Psoas muscle (tissue), 7 donors: ENCODE measurements at regions not wholly inside any gene's neighbourhood (a gene's known extent, or its start where the extent isn't known, plus 50 kb on each side); places are given as distances from the start of the nearest gene placed in this dataset.

Experiments
- ATAC-seq, 4 donors: fragments of 200-7000 bp; cut with Tn5 transposase; one replicate each; pipeline ENCODE4 v1.9.1; 2020; ENCODE audit warnings: moderate library complexity in 3 of 4, mild to moderate bottlenecking in 2 of 4
- DNase-seq, 2 donors: peaks; one replicate each; pipeline ENCODE4 v3.0.0-alpha.2; 2020
- H3K27ac ChIP-seq: fragments of 200-600 bp; one replicate; pipeline ENCODE4 v1.8.0; 2022
- H3K27me3 ChIP-seq, 3 donors: fragments of 200-600 bp in 1 of 3; one replicate each; pipeline versions ENCODE4 v1.6.1 to v1.8.0; 2013 to 2022; ENCODE audit warnings: low read length in 2 of 3, mild to moderate bottlenecking in 2 of 3, moderate library complexity in 1 of 3; ENCODE audit not compliant: insufficient read depth in 3 of 3
- H3K36me3 ChIP-seq, 2 donors: fragments of 200-600 bp in 1 of 2; one replicate each; pipeline versions ENCODE4 v1.6.1 to v1.8.0; 2013 to 2022; ENCODE audit warnings: low read depth in 1 of 2, mild to moderate bottlenecking in 1 of 2, moderate library complexity in 1 of 2; ENCODE audit not compliant: insufficient read depth in 1 of 2
- H3K4me1 ChIP-seq: fragments of 200-600 bp; one replicate; pipeline ENCODE4 v1.8.0; 2022
- H3K4me3 ChIP-seq: fragments of 200-600 bp; one replicate; pipeline ENCODE4 v1.8.0; 2022; ENCODE audit warnings: mild to moderate bottlenecking
- H3K9me3 ChIP-seq: fragments of 200-600 bp; one replicate; pipeline ENCODE4 v1.8.0; 2022
- CTCF ChIP-seq: fragments of 200-600 bp; IDR thresholded peaks from one replicate; pipeline ENCODE4 v1.8.0; 2022; ENCODE audit warnings: antibody characterized with exemption
- whole genome bisulfite sequencing, 3 donors: extraction: QIAGEN DNeasy Blood & Tissue Kit; methylation state at CpG; one replicate each; pipeline versions ENCODE4 v1.1.6 to v1.1.7; 2013; 5-methylcytosine and 5-hydroxymethylcytosine counted together
- intact Hi-C, 2 donors: fragments of 100-400 bp; cut with DNase I; formaldehyde crosslinking; loops; one replicate each; pipeline versions ENCODE4 v1.11.0 to v1.14.2; 2022
- donor health status: healthy with polysubstance abuse.
- donor health status: DM: no; HTN: no; CAD: no; lungs with moderate emphysema.
- donor health status: Bipolar disorder and iron deficiency.
- donor health status: healthy.
- donor health status: DM: yes; HTN: yes; CAD: no.
- donor health status: DM: no; HTN: no; CAD: no.
- donor health status: DM: yes; HTN: yes; CAD: no.

- H3K9me3 ChIP-seq = no peaks in the 10 kb centered on the region
- TF ChIP-seq CTCF = no peak
- H3K27me3 ChIP-seq = no peaks in the 10 kb centered on the region
- ATAC-seq = no peak
- H3K4me3 ChIP-seq = no peak overlapping the region
- DNase-seq = no peak
- intact Hi-C loops = no loop called here
- H3K36me3 ChIP-seq = no peaks in the 10 kb centered on the region
- H3K27ac ChIP-seq = no peak overlapping the region
- 84 to 90% (median 87%) methylated on average over 3 of the region's 3 CpGs for WGBS, 3 donors
- no peaks in the 10 kb centered on the region for H3K4me1 ChIP-seq
These were observed 176.5 kb upstream of the MMS22L start for GRCh38 chr6:97459535-97459934.

- WGBS, 3 donors = 71 to 86% (median 84%) methylated on average over 1 of the region's 1 CpG
- H3K4me1 ChIP-seq = no peaks in the 10 kb centered on the region
- no peak for TF ChIP-seq CTCF
- intact Hi-C loops = no loop called here
- H3K9me3 ChIP-seq = no peaks in the 10 kb centered on the region
- DNase-seq = no peak
- H3K36me3 ChIP-seq = no peaks in the 10 kb centered on the region
- ATAC-seq = no peak
- H3K4me3 ChIP-seq = no peak overlapping the region
- no peak overlapping the region for H3K27ac ChIP-seq
- H3K27me3 ChIP-seq = no peaks in the 10 kb centered on the region
These were observed 177.0 kb upstream of the MMS22L start for GRCh38 chr6:97459986-97460385.

- H3K27ac ChIP-seq = no peak overlapping the region
- H3K9me3 ChIP-seq = no peaks in the 10 kb centered on the region
- H3K36me3 ChIP-seq = no peaks in the 10 kb centered on the region
- 76 to 80% (median 77%) methylated on average over 7 of the region's 7 CpGs for WGBS, 3 donors
- H3K27me3 ChIP-seq = no peaks in the 10 kb centered on the region
- TF ChIP-seq CTCF = no peak
- intact Hi-C loops = no loop called here
- no peaks in the 10 kb centered on the region for H3K4me1 ChIP-seq
- ATAC-seq (no peak), DNase-seq (no peak)
- H3K4me3 ChIP-seq = no peak overlapping the region
These were observed 177.5 kb upstream of the MMS22L start for GRCh38 chr6:97460394-97461080.

GRCh38 chr6:97461218-97461617 lies 178.2 kb upstream of the MMS22L start:
- Histone ChIP-seq H3K27ac (no peak overlapping the region), H3K4me3 (no peak overlapping the region), H3K4me1 (no peaks in the 10 kb centered on the region), H3K9me3 (no peaks in the 10 kb centered on the region), H3K27me3 (no peaks in the 10 kb centered on the region), H3K36me3 (no peaks in the 10 kb centered on the region)
- intact Hi-C loops = no loop called here
- TF ChIP-seq CTCF = no peak
- ATAC-seq (no peak), DNase-seq (no peak)
- 17 to 25% (median 21%) methylated on average over 3 of the region's 3 CpGs for WGBS, 3 donors

GRCh38 chr6:97462031-97462430 lies 179.0 kb upstream of the MMS22L start:
- ATAC-seq (no peak), DNase-seq (no peak)
- H3K27me3 ChIP-seq = no peaks in the 10 kb centered on the region
- no peak overlapping the region for H3K27ac ChIP-seq
- TF ChIP-seq CTCF = no peak
- WGBS, 3 donors = 48 to 73% (median 53%) methylated on average over 3 of the region's 3 CpGs
- H3K4me1 ChIP-seq = no peaks in the 10 kb centered on the region
- H3K4me3 ChIP-seq = no peak overlapping the region
- no peaks in the 10 kb centered on the region for H3K9me3 ChIP-seq
- H3K36me3 ChIP-seq = no peaks in the 10 kb centered on the region
- intact Hi-C loops = no loop called here
